ENCODE measurements at regions not wholly inside any gene's neighbourhood (a gene's known extent, or its start where the extent isn't known, plus 50 kb on each side); places are given as distances from the start of the nearest gene placed in this dataset.

- intact Hi-C loops (cut with DNase I) = no loop called here
- no peak for DNase-seq (ENCODE audit: low spot score in 2 of 2)
- no peak overlapping the region for H3K27ac ChIP-seq
These were observed 1053.1 kb downstream of the STIM2 start for GRCh38 chr4:27913738-27914137.

DNA sequence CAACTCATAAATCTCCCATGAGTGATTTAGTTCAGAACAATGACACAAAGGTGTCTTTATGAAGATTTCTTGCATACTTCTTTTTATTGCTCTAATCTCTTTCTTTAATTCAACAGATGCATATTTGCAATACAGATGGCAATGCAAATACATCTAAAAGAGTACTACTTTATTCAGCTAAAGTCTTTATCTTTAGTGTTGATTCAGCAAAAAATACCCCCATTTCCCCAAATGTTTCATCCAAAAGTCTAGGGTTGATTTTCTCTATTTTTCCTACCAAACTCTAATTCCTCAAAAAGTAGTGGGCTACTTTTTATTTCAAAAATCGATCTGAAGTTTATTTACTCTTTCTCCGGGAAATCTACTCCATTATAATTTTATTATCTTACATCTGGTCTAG is 1055.2 kb downstream of the STIM2 start:
- TF ChIP-seq, protein P1, sequence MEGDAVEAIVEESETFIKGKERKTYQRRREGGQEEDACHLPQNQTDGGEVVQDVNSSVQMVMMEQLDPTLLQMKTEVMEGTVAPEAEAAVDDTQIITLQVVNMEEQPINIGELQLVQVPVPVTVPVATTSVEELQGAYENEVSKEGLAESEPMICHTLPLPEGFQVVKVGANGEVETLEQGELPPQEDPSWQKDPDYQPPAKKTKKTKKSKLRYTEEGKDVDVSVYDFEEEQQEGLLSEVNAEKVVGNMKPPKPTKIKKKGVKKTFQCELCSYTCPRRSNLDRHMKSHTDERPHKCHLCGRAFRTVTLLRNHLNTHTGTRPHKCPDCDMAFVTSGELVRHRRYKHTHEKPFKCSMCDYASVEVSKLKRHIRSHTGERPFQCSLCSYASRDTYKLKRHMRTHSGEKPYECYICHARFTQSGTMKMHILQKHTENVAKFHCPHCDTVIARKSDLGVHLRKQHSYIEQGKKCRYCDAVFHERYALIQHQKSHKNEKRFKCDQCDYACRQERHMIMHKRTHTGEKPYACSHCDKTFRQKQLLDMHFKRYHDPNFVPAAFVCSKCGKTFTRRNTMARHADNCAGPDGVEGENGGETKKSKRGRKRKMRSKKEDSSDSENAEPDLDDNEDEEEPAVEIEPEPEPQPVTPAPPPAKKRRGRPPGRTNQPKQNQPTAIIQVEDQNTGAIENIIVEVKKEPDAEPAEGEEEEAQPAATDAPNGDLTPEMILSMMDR (IDR thresholded peaks at IDR 0.05) = no peak
- Histone ChIP-seq H3K9me3 (no peaks in the 10 kb centered on the region), H3K4me1 (no peaks in the 10 kb centered on the region), H3K36me3 (no peaks in the 10 kb centered on the region), H3K4me3 (no peak overlapping the region), H3K27ac (no peak overlapping the region), H3K27me3 (no peaks in the 10 kb centered on the region)
- DNase-seq (ENCODE audit: low spot score in 2 of 2) = no peak
- intact Hi-C loops (cut with DNase I) = no loop called here

More at GRCh38 chr4:27913738-27914137, 1053.1 kb downstream of the STIM2 start:
- no peaks in the 10 kb centered on the region for H3K4me1 ChIP-seq
- H3K9me3 ChIP-seq = no peaks in the 10 kb centered on the region
- H3K36me3 ChIP-seq = no peaks in the 10 kb centered on the region
- TF ChIP-seq, protein P1 (IDR thresholded peaks at IDR 0.05) = no peak
- H3K4me3 ChIP-seq = no peak overlapping the region
- H3K27me3 ChIP-seq = no peaks in the 10 kb centered on the region

DNA sequence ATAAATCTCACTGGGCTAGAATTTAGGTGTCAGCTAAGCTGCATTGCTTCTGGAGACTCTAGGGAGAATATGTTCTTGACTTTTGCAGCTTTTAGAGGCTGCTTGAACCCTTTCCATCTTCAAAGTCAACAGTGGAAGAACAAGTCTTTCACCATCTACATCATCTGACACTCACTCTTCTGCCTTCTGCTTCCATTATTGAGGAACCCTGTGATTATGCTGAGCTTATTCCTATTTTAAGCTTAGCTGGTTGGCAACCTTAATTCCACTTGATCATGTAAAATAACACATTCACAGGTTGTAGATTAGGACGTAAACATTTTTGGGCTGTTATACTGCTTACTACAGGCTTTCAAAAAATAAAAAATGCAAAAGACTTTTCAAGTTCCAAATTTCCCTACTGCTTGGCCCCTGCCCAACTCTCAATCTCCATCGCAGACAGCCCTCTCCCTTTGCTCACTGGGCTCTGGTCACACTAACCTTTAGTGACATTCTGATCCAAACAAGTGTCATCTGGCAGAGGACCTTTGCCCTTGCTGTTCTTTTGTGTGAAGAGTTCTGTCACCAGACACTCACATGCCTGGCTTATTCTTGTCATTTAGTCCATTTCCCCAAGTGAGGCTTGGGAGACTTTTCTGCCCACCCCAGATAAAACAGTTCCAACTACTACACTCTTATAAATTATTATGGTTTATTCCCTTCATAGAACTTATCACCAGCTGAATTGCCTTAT is 1056.0 kb downstream of the STIM2 start:
- no peaks in the 10 kb centered on the region for H3K4me1 ChIP-seq

GRCh38 chr4:27917381-27917780 is 1056.7 kb downstream of the STIM2 start:
- no peak for DNase-seq (ENCODE audit: low spot score in 2 of 2)
- H3K27me3 ChIP-seq = no peaks in the 10 kb centered on the region
- H3K9me3 ChIP-seq = no peaks in the 10 kb centered on the region
- TF ChIP-seq, protein P1 (IDR thresholded peaks at IDR 0.05) = no peak
- no peak overlapping the region for H3K4me3 ChIP-seq
- no peak overlapping the region for H3K27ac ChIP-seq
- intact Hi-C loops (cut with DNase I) = no loop called here
- no peaks in the 10 kb centered on the region for H3K4me1 ChIP-seq
- H3K36me3 ChIP-seq = no peaks in the 10 kb centered on the region

More for the DNA sequence above, 1056.0 kb downstream of the STIM2 start:
- Histone ChIP-seq H3K4me3 (no peak overlapping the region), H3K27me3 (no peaks in the 10 kb centered on the region), H3K36me3 (no peaks in the 10 kb centered on the region), H3K9me3 (no peaks in the 10 kb centered on the region), H3K27ac (no peak overlapping the region)
- TF ChIP-seq, protein P1 (IDR thresholded peaks at IDR 0.05) = no peak
- intact Hi-C loops (cut with DNase I) = no loop called here
- DNase-seq (ENCODE audit: low spot score in 2 of 2) = no peak

GRCh38 chr4:27921231-27921630 is 1060.6 kb downstream of the STIM2 start:
- intact Hi-C loops (cut with DNase I) = no loop called here
- H3K27me3 ChIP-seq = no peaks in the 10 kb centered on the region

More at GRCh38 chr4:27921231-27921630, 1060.6 kb downstream of the STIM2 start:
- Histone ChIP-seq H3K4me1 (no peaks in the 10 kb centered on the region), H3K27ac (no peak overlapping the region), H3K36me3 (no peaks in the 10 kb centered on the region), H3K9me3 (no peaks in the 10 kb centered on the region), H3K4me3 (no peak overlapping the region)
- DNase-seq (ENCODE audit: low spot score in 2 of 2) = no peak
- TF ChIP-seq, protein P1 (IDR thresholded peaks at IDR 0.05) = no peak

Data from ascending aorta (tissue), 2 donors.